A673 (cell line): ENCODE measurements at regions not wholly inside any gene's neighbourhood (a gene's known extent, or its start where the extent isn't known, plus 50 kb on each side); places are given as distances from the start of the nearest gene placed in this dataset.

Experiments used
- BruUV-seq: library from RNA; stranded (reverse); fragments of 400-500 nt; replicated peaks from 2 replicates; lab custom pipeline; 2021; lab: Mats Ljungman, UMichigan
- CTCF ChIA-PET: fragments of 300-600 bp; sonication (Branson Sonifier 250); formaldehyde crosslinking; loops from one replicate; lab custom pipeline; 2022; ENCODE audit warnings: antibody characterized with exemption; lab: Charles Lee
- POLR2A ChIA-PET: fragments of 300-600 bp; sonication (Branson Sonifier 250); formaldehyde crosslinking; loops from one replicate; lab custom pipeline; 2022; ENCODE audit warnings: antibody characterized with exemption; ENCODE audit not compliant: low non-redundant PET; lab: Charles Lee
- DNase-seq: peaks from one replicate; pipeline ENCODE4 v3.0.0-alpha.2; 2015; ENCODE audit warnings: low spot score
- H3K27ac ChIP-seq: fragments of 200-600 bp; sonication (generic); 2 replicates; pipeline ENCODE4 v1.5.1; 2016; ENCODE audit warnings: mixed run types, low read depth, mild to moderate bottlenecking, mixed read lengths, antibody characterized with exemption, low read length; ENCODE audit not compliant: poor library complexity, severe bottlenecking
- H3K27me3 ChIP-seq: fragments of 200-600 bp; sonication (generic); replicated peaks from 2 replicates; pipeline ENCODE4 v1.6.1; 2017; ENCODE audit warnings: mixed run types, low read depth, mild to moderate bottlenecking, mixed read lengths, antibody characterized with exemption, low read length; ENCODE audit not compliant: insufficient read depth, poor library complexity
- H3K36me3 ChIP-seq: fragments of 200-600 bp; sonication (generic); 2 replicates; pipeline ENCODE4 v1.6.1; 2016; ENCODE audit warnings: mixed run types, mild to moderate bottlenecking, mixed read lengths, antibody characterized with exemption, low read length; ENCODE audit not compliant: insufficient read depth, poor library complexity, severe bottlenecking
- H3K4me1 ChIP-seq: fragments of 200-600 bp; sonication (generic); 2 replicates; pipeline ENCODE4 v1.6.1; 2017; ENCODE audit warnings: mixed run types, mild to moderate bottlenecking, mixed read lengths, antibody characterized with exemption, low read length; ENCODE audit not compliant: insufficient read depth, poor library complexity, severe bottlenecking
- H3K4me3 ChIP-seq: fragments of 200-600 bp; sonication (generic); 2 replicates; pipeline ENCODE4 v1.5.1; 2016; ENCODE audit warnings: low read depth, mixed run types, mild to moderate bottlenecking, mixed read lengths, low read length; ENCODE audit not compliant: poor library complexity, severe bottlenecking
- H3K9me3 ChIP-seq: fragments of 200-600 bp; sonication (generic); 2 replicates; pipeline ENCODE4 v1.6.1; 2016; ENCODE audit warnings: mixed run types, low read depth, mild to moderate bottlenecking, mixed read lengths, antibody characterized with exemption, low read length; ENCODE audit not compliant: poor library complexity, severe bottlenecking
- CTCF ChIP-seq: fragments of 300-800, 200-600 bp; sonication (generic); conservative IDR thresholded peaks from 2 replicates; pipeline ENCODE4 v1.5.1; 2017; ENCODE audit warnings: low read depth, mild to moderate bottlenecking, antibody characterized with exemption, low read length, moderate library complexity, mixed read lengths
- EZH2 ChIP-seq: fragments of 200-600 bp; sonication (generic); IDR thresholded peaks from 2 replicates; pipeline ENCODE4 v1.6.1; 2017; ENCODE audit warnings: borderline replicate concordance, low read depth, mild to moderate bottlenecking, mixed read lengths, antibody characterized with exemption, low read length; ENCODE audit not compliant: poor library complexity, severe bottlenecking
- intact Hi-C: fragments of 100-400 bp; cut with micrococcal nuclease; formaldehyde crosslinking; loops from one replicate; pipeline ENCODE4 v1.10.0; 2022; ENCODE audit not compliant: unreplicated experiment

GRCh38 chr2:120793682-120794403 lies 58.2 kb downstream of the GLI2 start:
- no peak overlapping the region for H3K27ac ChIP-seq
- BruUV-seq: no TSS peak
- TF ChIP-seq CTCF: no peak
- no peak for TF ChIP-seq EZH2
- no peaks in the 10 kb centered on the region for H3K9me3 ChIP-seq
- intact Hi-C loops: no loop called here
- ChIA-PET POLR2A (no interaction called here), CTCF (no interaction called here)
- DNase-seq: no peak
- H3K4me3 ChIP-seq: no peak overlapping the region
- H3K4me1 ChIP-seq: peaks cover 18% of the 10 kb centered on the region
- no peaks in the 10 kb centered on the region for H3K36me3 ChIP-seq
- no peaks in the 10 kb centered on the region for H3K27me3 ChIP-seq

GRCh38 chr2:120794716-120795115 lies 59.0 kb downstream of the GLI2 start:
- ChIA-PET CTCF (no interaction called here), POLR2A (no interaction called here)
- H3K27ac ChIP-seq: no peak overlapping the region
- H3K9me3 ChIP-seq: no peaks in the 10 kb centered on the region
- H3K4me3 ChIP-seq: no peak overlapping the region
- no peaks in the 10 kb centered on the region for H3K27me3 ChIP-seq
- intact Hi-C loops: no loop called here
- no TSS peak for BruUV-seq
- no peaks in the 10 kb centered on the region for H3K36me3 ChIP-seq
- H3K4me1 ChIP-seq: peaks cover 24% of the 10 kb centered on the region
- DNase-seq: no peak
- no peak for TF ChIP-seq EZH2
- TF ChIP-seq CTCF: no peak

GRCh38 chr2:120796094-120796493 lies 60.4 kb downstream of the GLI2 start:
- ChIA-PET POLR2A (no interaction called here), CTCF (no interaction called here)
- TF ChIP-seq CTCF (no peak), EZH2 (no peak)
- Histone ChIP-seq H3K36me3 (no peaks in the 10 kb centered on the region), H3K4me1 (peaks cover 24% of the 10 kb centered on the region), H3K4me3 (no peak overlapping the region), H3K27me3 (no peaks in the 10 kb centered on the region), H3K9me3 (no peaks in the 10 kb centered on the region), H3K27ac (no peak overlapping the region)
- no peak for DNase-seq
- BruUV-seq: no TSS peak
- intact Hi-C loops: no loop called here
